ENCODE measurements at regions not wholly inside any gene's neighbourhood (a gene's known extent, or its start where the extent isn't known, plus 50 kb on each side); places are given as distances from the start of the nearest gene placed in this dataset.

DNA sequence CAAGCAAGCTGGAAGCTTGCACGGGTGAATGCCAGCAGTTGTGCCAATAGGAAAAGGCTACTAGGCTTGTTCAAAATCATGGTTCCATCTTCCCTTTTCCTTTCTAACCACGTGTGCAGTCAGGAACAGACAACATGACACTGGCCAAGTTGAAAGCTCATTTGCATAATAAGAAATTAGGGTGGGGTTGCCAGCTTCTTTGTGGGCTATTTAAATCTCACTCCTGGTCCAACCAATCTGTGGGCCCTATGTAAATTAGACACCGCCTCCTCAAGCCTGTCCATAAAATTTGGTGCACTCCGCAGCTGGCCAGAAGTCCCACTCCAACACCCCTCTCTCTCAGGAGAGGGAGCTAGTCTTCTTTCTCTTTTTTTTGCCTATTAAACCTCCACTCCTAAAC, 1948.4 kb upstream of the PIK3C3 start (continued):
- TF ChIP-seq YY1 (IDR thresholded peaks at IDR 0.05; ENCODE audit: low read depth, low read length): no peak
- no peak for TF ChIP-seq FOXK2 (IDR thresholded peaks at IDR 0.05)
- TF ChIP-seq SREBF2 (IDR thresholded peaks at IDR 0.05; ENCODE audit: low read length): no peak
- no peak for TF ChIP-seq CTCF (IDR thresholded peaks at IDR 0.05 in 2 of 3, conservative IDR thresholded peaks at IDR 0.05 in 1 of 3; ENCODE audit: control insufficient read depth in 2 of 3, extremely low read depth in 1 of 3, insufficient read depth in 1 of 3, low read depth in 3 of 3, low read length in 3 of 3)
- no peak for TF ChIP-seq CBX5 (IDR thresholded peaks at IDR 0.05; ENCODE audit: low read depth)

- WGBS (ENCODE audit: insufficient coverage, insufficient replicate concordance, low lambda C conversion rate, missing lambda C conversion rate): 14% methylated on average over 3 of the region's 3 CpGs
- no peaks in the 10 kb centered on the region for H3K9me3 ChIP-seq (replicated peaks; ENCODE audit: control insufficient read depth, insufficient read depth, low read length)
Measured at GRCh38 chr18:40004246-40004645, 1950.8 kb upstream of the PIK3C3 start.

More at GRCh38 chr18:40004246-40004645, 1950.8 kb upstream of the PIK3C3 start:
- Histone ChIP-seq H3K4me2 (ENCODE audit: control insufficient read depth, insufficient read depth) (no peak overlapping the region), H3K36me3 (ENCODE audit: control insufficient read depth in 2 of 2, insufficient read depth in 2 of 2, low read length in 1 of 2) (no peaks in the 10 kb centered on the region), H3K27ac (ENCODE audit: control insufficient read depth, insufficient read depth) (no peak overlapping the region), H2AFZ (ENCODE audit: control insufficient read depth, low read depth, low read length) (no peak overlapping the region), H3K79me2 (ENCODE audit: control insufficient read depth, insufficient read depth, low read length) (no peaks in the 10 kb centered on the region), H3K9ac (ENCODE audit: control insufficient read depth, insufficient read depth, low read length) (no peak overlapping the region), H4K20me1 (ENCODE audit: control insufficient read depth, insufficient read depth) (no peaks in the 10 kb centered on the region), H3K4me3 (no peak overlapping the region), H3K4me1 (ENCODE audit: control insufficient read depth, insufficient read depth, low read length) (no peaks in the 10 kb centered on the region), H3K27me3 (replicated peaks in 1 of 2; ENCODE audit: control insufficient read depth in 2 of 2, insufficient read depth in 2 of 2, low read length in 1 of 2) (no peaks in the 10 kb centered on the region)
- intact Hi-C loops (cut with micrococcal nuclease; ENCODE audit: unreplicated experiment) (loop anchor here (10.0 kb wide), 1 partner anchor 59 kb away; no protein-coding TSS in a partner anchor), in situ Hi-C loops (cut with MboI) (no loop called here)
- no TSS peak for BruUV-seq (replicated peaks)
- TF ChIP-seq, protein P1, sequence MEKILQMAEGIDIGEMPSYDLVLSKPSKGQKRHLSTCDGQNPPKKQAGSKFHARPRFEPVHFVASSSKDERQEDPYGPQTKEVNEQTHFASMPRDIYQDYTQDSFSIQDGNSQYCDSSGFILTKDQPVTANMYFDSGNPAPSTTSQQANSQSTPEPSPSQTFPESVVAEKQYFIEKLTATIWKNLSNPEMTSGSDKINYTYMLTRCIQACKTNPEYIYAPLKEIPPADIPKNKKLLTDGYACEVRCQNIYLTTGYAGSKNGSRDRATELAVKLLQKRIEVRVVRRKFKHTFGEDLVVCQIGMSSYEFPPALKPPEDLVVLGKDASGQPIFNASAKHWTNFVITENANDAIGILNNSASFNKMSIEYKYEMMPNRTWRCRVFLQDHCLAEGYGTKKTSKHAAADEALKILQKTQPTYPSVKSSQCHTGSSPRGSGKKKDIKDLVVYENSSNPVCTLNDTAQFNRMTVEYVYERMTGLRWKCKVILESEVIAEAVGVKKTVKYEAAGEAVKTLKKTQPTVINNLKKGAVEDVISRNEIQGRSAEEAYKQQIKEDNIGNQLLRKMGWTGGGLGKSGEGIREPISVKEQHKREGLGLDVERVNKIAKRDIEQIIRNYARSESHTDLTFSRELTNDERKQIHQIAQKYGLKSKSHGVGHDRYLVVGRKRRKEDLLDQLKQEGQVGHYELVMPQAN (conservative IDR thresholded peaks at IDR 0.05): no peak
- TF ChIP-seq, protein P2, sequence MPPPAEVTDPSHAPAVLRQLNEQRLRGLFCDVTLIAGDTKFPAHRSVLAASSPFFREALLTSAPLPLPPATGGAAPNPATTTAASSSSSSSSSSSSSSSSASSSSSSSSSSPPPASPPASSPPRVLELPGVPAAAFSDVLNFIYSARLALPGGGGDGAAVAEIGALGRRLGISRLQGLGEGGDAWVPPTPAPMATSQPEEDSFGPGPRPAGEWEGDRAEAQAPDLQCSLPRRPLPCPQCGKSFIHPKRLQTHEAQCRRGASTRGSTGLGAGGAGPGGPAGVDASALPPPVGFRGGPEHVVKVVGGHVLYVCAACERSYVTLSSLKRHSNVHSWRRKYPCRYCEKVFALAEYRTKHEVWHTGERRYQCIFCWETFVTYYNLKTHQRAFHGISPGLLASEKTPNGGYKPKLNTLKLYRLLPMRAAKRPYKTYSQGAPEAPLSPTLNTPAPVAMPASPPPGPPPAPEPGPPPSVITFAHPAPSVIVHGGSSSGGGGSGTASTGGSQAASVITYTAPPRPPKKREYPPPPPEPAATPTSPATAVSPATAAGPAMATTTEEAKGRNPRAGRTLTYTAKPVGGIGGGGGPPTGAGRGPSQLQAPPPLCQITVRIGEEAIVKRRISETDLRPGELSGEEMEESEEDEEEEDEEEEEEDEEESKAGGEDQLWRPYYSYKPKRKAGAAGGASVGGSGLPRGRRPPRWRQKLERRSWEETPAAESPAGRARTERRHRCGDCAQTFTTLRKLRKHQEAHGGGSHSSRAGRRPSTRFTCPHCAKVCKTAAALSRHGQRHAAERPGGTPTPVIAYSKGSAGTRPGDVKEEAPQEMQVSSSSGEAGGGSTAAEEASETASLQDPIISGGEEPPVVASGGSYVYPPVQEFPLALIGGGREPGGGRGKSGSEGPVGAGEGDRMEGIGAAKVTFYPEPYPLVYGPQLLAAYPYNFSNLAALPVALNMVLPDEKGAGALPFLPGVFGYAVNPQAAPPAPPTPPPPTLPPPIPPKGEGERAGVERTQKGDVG (CRISPR knock-in tag; IDR thresholded peaks at IDR 0.05): no peak
- TF ChIP-seq SMC3 (IDR thresholded peaks at IDR 0.05; ENCODE audit: borderline replicate concordance, low read length) (no peak), POU2F2 (IDR thresholded peaks at IDR 0.05; ENCODE audit: borderline replicate concordance, low read depth, low read length) (no peak), NFXL1 (IDR thresholded peaks at IDR 0.05; ENCODE audit: borderline replicate concordance) (no peak), WRNIP1 (IDR thresholded peaks at IDR 0.05; ENCODE audit: borderline replicate concordance, low read depth, low read length) (no peak), SRF (IDR thresholded peaks at IDR 0.05; ENCODE audit: low read depth in 2 of 2, low read length in 2 of 2) (no peak), STAT1 (conservative IDR thresholded peaks at IDR 0.05) (no peak)
- TF ChIP-seq, protein P3, sequence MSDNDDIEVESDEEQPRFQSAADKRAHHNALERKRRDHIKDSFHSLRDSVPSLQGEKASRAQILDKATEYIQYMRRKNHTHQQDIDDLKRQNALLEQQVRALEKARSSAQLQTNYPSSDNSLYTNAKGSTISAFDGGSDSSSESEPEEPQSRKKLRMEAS (IDR thresholded peaks at IDR 0.05; ENCODE audit: low read depth, low read length): no peak
- FAIRE-seq (no peak), DNase-seq (ENCODE audit: low read depth, low spot score) (no peak), ATAC-seq (no peak)
- POLR2A ChIA-PET: no interaction called here
- SMC1A ChIA-PET (ENCODE audit: uncharacterized antibody, unreplicated experiment): interaction anchor here (1.7 kb wide), 1 partner anchor 16 kb away, joined by 5 read pairs; no protein-coding TSS in a partner anchor
- RAD21 ChIA-PET (ENCODE audit: unreplicated experiment): no interaction called here
- CTCF ChIA-PET: no interaction called here

Measured in GM12878 (cell line).